WI38 (cell line): ENCODE measurements at regions not wholly inside any gene's neighbourhood (a gene's known extent, or its start where the extent isn't known, plus 50 kb on each side); places are given as distances from the start of the nearest gene placed in this dataset.

Source experiments
- H3K4me3 ChIP-seq: 2 replicates; pipeline ENCODE4 v1.5.1; 2011; ENCODE audit warnings: low read depth, mild to moderate bottlenecking, control low read depth, low read length
- TF ChIP-seq, protein P1 (sequence below): IDR thresholded peaks from 2 replicates; pipeline ENCODE4 v1.5.1; 2012; ENCODE audit warnings: low read depth, mild to moderate bottlenecking, control low read depth, low read length

DNA sequence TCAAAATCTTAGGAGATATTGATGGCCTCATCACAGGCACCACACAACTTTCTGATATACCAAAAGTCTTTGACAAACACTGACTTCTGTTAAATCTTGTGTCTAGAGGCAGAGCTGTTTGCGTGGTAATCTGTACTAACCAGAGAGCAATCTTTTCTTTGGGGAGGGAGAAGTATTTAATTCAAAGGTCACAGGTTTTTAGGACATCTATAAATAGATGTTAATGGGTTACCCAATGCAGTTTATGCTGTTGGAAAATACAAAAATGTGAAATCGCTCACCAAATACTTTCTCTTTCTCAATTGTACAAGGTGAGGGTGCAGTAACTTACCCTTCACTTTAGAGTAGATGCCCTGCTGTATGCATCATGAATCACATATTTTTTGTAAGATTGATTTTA, 510.5 kb downstream of the NSUN3 start:
- H3K4me3 ChIP-seq, result no peak overlapping the region
- TF ChIP-seq, protein P1, sequence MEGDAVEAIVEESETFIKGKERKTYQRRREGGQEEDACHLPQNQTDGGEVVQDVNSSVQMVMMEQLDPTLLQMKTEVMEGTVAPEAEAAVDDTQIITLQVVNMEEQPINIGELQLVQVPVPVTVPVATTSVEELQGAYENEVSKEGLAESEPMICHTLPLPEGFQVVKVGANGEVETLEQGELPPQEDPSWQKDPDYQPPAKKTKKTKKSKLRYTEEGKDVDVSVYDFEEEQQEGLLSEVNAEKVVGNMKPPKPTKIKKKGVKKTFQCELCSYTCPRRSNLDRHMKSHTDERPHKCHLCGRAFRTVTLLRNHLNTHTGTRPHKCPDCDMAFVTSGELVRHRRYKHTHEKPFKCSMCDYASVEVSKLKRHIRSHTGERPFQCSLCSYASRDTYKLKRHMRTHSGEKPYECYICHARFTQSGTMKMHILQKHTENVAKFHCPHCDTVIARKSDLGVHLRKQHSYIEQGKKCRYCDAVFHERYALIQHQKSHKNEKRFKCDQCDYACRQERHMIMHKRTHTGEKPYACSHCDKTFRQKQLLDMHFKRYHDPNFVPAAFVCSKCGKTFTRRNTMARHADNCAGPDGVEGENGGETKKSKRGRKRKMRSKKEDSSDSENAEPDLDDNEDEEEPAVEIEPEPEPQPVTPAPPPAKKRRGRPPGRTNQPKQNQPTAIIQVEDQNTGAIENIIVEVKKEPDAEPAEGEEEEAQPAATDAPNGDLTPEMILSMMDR, result no peak

DNA sequence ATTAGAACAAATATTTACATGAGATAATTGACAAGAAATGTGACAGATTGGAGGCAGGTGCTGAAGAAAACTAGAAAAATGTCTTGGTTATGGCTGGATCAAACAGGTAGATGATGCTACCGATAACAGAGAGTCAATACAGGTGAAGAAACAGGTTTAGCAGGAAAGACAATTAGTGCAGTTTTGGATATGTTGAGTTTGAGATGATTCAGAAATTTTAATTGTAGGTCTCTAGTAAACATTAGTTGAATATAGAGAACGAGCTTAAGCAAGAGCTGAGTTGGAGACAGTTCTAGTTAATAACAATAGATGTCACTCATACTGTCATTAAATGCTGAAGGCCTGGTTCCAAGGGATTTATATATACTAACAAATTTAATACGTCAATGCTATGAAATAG, 524.4 kb downstream of the NSUN3 start:
- TF ChIP-seq, protein P1, result no peak
- no peak overlapping the region for H3K4me3 ChIP-seq

DNA sequence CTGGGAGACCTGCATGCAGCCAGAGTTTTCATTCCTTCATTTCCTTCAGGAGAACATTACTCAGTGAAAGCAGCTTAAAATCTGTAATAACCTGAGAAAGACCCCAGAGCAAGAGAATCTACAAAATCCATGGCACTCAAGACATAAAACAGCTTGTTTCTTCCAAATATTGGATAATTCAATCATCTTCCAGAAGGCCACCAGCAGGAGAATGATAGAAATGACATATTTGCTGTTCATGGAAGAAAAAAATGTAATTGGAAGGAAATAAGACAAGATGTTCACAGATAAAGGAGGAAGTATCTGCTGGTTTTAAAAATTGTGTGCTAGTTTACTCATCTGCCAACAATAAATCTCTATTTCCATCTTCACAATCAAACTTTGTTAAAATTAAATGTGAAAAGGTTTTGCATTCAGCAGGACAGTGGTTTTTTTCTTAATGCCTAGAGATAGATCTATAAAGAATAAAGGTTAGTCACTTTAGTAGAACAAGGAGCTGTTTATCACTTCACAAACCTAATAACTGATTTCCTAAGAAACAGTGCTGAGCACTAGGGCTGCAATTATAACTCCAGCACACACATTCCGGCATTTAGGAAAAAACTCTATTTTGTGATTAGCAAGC, 530.8 kb downstream of the NSUN3 start:
- H3K4me3 ChIP-seq, result no peak overlapping the region
- TF ChIP-seq, protein P1, result no peak

DNA sequence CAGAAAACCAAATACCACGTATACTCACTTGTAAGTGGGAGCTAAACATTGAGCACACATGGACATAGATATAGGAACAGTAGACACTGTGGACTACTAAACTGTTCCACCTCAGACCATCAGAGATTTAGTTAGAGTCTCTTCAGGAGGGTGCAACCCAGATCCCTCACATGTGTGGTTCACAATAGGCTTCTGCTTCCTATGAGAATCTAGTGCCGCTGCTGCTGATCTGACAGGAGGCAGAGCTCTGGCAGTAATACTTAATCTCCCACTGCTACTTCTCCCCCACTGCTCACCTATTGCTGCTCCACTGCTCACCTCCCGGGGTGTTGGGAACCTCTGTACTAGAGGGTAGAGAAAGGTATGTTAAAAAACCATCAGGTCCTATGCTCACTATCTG, 533.3 kb downstream of the NSUN3 start:
- no peak overlapping the region for H3K4me3 ChIP-seq
- TF ChIP-seq, protein P1, result no peak

DNA sequence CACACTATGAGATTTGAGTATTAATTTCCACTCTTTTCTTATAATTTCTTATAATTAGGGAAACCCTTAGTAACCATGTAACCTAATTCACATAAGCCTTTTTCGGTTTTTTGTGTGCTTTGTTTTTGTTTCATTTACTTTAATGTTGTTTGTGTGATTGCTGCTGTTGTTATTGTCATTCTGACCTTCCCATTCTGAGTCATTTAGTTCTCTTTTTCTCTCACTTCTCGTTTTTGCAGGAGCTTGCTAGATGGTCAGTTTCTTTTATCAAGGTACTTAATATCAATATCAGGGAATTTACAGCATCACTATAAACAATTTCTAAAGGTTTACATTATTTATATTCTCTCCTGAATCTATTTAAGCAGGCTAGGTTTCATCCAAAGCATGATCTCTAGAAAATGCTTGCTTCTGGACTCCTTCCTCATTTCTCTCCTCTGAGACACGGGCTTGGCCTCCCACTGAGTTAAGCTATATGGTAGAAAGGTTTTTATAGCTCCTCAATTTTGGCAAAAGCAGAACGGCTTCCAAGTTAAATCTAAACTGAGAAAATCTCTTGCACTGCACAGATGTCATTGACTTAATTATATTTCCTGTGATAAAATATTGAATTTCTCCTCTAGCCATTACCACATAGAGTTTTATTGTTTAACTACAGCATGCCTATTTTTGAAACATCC, 534.2 kb downstream of the NSUN3 start:
- no peak overlapping the region for H3K4me3 ChIP-seq
- TF ChIP-seq, protein P1, result no peak

DNA sequence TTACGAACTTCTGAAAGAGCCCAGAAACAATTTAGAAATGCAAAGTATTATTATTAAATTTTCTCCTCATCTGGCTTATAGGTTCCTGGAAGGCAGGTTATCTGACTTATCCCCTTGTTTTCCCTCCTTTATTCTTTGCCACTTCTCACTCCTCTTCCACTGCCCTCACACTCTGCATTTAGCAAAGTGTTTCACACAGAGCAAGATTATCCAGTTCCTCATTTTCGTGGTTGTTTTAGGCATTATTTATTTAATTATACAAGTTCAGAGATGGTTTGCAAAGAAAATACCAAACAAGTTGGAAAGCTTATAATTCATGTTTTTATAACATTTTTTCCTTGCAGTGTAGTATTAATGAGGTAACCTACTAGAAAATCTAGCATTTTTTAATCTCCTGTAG, 544.9 kb downstream of the NSUN3 start:
- no peak overlapping the region for H3K4me3 ChIP-seq
- TF ChIP-seq, protein P1, result no peak

DNA sequence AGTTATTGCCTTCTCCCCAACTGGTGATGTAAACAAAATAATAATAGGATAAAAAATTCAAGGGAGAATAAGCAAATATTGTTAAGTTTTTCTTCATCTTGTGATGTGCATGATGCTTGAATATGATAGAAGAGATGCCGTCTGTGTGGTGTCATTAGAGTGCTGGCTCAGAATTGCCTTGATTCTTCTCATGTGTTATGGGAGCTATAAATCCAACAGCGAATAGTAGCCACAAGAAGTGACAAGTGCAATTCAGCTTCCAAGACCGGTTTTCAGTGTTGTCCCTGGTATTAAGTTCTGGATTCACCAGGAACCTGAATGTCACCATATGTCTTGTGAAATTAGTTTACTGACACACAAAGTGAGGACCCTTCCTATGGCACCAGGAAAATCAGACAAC, 547.0 kb downstream of the NSUN3 start:
- TF ChIP-seq, protein P1, result no peak
- no peak overlapping the region for H3K4me3 ChIP-seq
